GM12892 (cell line): ENCODE measurements at regions not wholly inside any gene's neighbourhood (a gene's known extent, or its start where the extent isn't known, plus 50 kb on each side); places are given as distances from the start of the nearest gene placed in this dataset.

Experiments
- DNase-seq: peaks from one replicate; pipeline ENCODE4 v3.0.0; 2011; ENCODE audit not compliant: insufficient read length
- FAIRE-seq: peaks from 2 replicates; lab custom pipeline; 2011; peaks lifted over from hg19 to GRCh38; lab: Jason Lieb, UNC
- POLR2A ChIP-seq: IDR thresholded peaks from 2 replicates; pipeline ENCODE4 v1.6.1; 2011; ENCODE audit warnings: low read depth, low read length, control low read depth
- POLR2AphosphoS5 ChIP-seq: IDR thresholded peaks from 2 replicates; pipeline ENCODE4 v1.6.1; 2011; ENCODE audit warnings: low read depth, low read length, control low read depth
- TAF1 ChIP-seq: IDR thresholded peaks from 2 replicates; pipeline ENCODE4 v1.6.1; 2011; ENCODE audit warnings: low read depth, mild to moderate bottlenecking, control low read depth, low read length, borderline replicate concordance

DNA sequence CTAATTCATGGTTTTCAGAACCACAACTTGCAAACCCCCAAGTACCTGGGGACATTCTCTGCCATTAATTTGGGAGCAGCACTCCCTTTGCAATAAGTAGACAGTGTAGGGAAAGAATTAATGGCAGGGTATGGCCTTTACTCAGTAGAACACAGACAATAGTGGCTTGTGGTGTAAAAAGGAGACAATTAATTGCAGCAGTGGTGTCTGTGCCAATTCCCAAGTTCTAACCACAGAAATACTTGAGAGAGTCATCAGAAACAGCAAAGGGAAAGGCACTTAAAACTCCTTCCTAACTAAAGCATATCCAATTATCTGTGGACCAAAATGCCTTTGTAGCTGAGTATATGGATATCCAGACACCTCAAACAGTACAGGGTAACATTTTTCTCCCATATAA is 257.6 kb upstream of the POU3F2 start:
- no peak for FAIRE-seq

DNA sequence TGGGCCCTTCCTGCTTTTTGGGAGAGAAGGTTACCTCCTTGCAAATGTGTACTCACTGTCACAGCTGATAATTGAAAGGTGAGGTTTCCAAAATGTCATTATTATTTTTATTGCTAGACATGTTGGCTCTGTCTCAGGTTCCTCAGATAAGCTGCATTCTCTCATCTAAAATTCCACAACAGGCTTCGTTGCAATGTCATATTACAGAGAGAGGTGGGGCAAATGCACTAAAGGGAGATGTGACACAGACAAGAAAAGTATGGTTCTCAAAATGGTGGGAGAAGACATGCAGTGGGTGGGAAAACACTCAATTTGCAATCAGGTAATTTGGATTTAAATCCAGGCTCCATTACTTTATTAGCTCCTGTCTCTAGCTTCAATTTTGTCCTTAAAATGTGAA is 256.4 kb upstream of the POU3F2 start:
- TF ChIP-seq POLR2AphosphoS5 (no peak), POLR2A (no peak)
- FAIRE-seq = no peak

More for the DNA sequence above, 257.6 kb upstream of the POU3F2 start:
- DNase-seq = no peak
- TF ChIP-seq POLR2AphosphoS5 (no peak), TAF1 (no peak), POLR2A (no peak)

DNA sequence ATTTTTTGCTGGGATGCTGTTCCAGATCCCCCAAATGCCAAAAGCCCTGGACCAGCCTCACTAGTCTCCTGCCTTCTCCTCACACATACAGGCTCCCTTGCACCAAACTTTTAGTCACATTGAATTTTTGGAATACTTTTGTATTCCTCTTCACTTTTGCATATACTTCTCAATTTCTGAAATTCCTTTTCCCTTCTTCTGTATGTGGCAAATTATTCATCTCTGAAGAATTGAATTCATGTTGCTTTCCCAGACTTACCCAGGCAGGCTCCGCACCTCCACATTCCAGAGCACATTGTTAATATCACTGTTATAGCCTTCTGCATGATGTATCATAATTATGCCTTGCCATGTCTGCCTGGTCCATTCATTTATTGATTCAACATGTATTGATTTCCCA is 255.3 kb upstream of the POU3F2 start:
- no peak for TF ChIP-seq POLR2AphosphoS5
- no peak for TF ChIP-seq POLR2A
- TF ChIP-seq TAF1 = no peak
- no peak for FAIRE-seq
- no peak for DNase-seq

More for the DNA sequence above, 256.4 kb upstream of the POU3F2 start:
- no peak for DNase-seq

DNA sequence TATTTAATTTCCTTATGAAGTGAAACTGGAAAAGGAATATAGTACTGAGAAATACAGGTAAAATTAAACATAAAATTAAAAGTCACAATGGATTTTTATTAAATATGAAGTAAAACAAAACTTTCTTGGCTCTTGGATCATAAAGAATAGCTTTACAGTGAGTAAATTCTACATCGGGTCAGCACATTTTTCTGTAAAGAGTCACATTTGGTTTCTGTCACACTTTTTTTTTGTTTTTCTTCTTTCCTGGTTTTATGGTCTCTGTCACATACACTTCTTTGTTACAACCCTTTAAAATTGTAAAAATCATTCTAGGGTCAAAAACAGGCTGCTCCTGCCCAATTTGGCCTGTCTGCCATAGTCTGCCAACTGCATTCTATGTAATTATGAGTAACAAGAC is 254.4 kb upstream of the POU3F2 start:
- DNase-seq (no peak), FAIRE-seq (no peak)
- TF ChIP-seq TAF1 (no peak), POLR2A (no peak), POLR2AphosphoS5 (no peak)

DNA sequence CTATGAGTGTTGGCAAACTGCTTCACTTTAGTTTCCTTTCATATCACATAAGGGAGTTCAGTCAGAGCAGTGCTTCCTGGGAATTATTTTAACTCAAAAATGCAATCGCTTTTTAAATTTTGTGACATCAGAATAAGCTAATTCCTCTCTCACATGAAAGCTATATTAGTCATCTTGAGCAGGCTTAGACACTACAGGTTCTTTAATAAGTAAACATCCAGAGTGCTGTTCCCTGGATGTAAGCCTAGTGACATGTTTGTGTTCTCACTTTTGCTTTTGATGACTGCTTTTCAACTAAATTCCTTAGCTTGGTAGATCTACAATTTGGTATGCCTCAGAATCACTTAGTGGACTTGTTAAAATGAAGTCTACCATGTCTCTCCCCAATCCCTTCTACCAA is 252.7 kb upstream of the POU3F2 start:
- no peak for FAIRE-seq
- TF ChIP-seq TAF1 (no peak), POLR2AphosphoS5 (no peak), POLR2A (no peak)
- DNase-seq = no peak

DNA sequence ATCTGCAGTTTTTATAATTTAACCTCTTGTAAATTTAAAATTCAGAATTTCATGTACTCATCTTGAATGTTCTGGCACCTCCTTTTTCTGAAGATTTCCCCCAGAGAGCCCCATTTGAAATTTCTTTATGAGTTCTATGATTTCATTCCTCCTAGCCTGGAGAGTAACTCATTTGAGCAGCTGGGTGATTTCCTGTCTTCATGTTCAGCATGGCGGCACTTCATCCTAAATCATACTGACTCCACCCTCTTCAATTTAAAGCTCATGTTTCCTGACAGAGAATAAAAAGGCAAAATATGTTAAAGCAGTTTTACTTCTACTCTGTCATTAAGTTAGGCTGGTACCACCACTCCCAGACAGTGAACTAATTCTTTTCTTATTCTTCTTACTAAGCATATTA is 250.9 kb upstream of the POU3F2 start:
- TF ChIP-seq TAF1 (no peak), POLR2AphosphoS5 (no peak), POLR2A (no peak)
- FAIRE-seq (no peak), DNase-seq (no peak)

DNA sequence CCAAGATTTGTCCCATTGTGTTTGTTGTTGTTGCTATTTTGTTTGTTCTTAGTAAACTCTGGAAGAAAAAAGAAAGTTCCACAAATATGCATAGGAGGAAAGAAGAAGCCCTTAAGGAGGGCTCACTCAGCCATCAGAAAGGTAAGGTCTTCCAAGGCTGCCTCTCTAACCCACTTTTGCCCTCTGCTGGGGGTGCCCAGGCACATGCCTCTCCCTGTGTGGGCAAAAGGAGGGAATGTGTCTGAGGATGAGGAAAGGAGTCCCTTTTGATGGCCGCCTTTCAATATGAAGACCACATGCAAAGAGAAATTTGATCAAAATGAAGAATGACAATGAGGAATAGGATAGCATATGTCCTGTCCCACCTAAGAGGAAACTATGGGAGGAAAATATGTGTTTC is 248.2 kb upstream of the POU3F2 start:
- FAIRE-seq (no peak), DNase-seq (no peak)
- TF ChIP-seq TAF1 = no peak
- no peak for TF ChIP-seq POLR2A
- TF ChIP-seq POLR2AphosphoS5 = no peak

DNA sequence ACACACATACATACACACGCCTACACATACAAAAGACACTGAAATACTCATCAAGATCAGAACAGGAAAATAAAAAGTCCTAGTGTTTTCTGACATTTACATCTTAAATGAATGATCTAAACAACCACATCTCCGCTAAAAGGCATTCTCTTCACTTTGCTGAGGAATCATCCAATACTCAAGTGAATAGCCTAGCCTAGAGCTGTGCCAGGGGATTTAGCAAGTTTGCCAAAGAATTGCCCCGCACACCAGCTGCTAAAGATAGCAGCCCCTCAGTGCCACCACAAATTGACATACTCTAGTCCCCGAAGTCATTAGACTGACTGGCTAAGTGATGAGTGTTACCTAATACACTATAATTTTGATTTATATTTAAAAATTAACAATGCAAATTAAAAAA is 246.8 kb upstream of the POU3F2 start:
- TF ChIP-seq TAF1 (no peak), POLR2A (no peak), POLR2AphosphoS5 (no peak)
- FAIRE-seq = no peak
- no peak for DNase-seq

DNA sequence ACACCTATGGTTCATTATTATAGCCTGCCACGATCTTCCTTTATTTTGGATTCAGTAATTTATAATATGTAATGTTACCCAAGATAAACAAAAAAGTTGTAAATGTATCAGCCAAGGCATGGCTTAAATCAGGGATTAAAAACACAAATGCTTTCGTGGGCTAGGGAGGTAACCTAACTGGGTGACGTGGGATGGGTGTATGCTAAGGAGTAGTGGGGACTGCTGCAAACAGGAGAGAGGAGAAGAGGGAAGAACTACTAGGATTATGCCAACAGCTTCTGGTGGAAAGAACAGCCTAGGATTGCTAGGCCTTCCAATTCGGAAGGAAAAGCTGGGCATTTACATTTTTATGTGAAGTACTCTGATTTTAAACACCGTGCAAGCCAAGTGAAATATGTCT is 244.8 kb upstream of the POU3F2 start:
- TF ChIP-seq TAF1 (no peak), POLR2A (no peak)
- no peak for DNase-seq
- FAIRE-seq = no peak

DNA sequence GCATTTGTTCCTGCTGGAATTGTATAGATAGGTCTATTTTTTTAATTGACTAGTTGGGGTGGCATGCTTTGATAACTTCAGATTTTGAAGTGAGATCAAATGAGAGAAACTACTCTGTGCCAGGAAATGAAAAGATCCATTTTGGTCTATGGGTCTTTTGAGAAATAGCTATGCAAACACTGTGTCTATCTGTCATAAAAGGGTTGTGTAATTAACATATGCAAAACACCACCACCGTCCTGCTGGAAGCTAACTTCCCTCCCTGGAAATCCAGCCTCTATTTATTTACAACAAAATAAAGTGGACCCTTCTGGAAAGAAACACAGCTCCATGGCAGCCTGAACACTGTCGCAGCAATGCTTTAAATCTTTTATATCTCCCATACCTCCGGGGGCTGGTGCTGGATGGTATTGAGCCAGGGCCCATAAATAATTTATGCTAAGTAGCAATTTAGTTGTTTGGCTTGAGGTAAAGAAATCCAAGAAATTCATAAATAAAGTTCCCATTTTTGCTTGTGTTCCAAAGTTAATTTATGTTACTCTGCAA is 244.2 kb upstream of the POU3F2 start:
- TF ChIP-seq TAF1 (no peak), POLR2AphosphoS5 (no peak)
- FAIRE-seq (no peak), DNase-seq (no peak)

DNA sequence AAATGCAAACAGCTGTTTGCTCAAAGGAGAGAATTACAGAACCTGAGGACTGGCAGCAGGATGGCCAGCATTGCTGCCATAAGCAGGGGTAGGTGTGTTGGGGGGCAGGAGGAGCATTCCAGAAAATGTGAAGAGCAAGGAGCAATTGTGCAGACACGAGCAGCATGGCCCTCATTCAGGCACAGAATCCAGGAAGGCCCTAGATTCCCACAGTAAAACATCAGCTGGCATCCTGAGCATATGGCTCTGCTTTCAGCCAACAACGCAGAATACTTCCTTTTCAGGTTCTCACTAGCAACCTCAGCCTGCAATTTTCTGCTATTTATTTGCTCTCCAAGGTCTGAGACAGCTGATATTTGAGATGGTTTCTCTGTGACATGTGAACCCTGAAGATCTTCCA is 243.4 kb upstream of the POU3F2 start:
- TF ChIP-seq TAF1 = no peak
- no peak for TF ChIP-seq POLR2A
- TF ChIP-seq POLR2AphosphoS5 = no peak
- no peak for FAIRE-seq
- DNase-seq = no peak

DNA sequence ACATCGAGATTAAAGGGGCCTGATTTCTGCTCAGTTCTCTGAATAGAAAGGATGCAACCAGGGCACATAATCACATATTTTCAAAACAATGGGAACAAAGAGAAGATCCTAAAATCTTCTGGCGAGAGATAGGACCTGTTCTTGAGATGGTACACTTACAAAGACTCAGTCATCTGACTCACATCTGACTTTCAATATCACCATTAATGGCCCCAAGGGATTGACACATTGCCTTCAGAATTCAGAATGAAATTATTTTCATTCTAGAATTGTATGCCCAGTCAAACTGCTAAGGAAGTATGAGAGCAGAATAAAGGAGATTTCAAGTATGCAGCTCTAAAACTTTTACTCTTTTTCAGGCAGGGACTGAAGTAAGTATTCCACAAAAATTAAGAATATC is 240.7 kb upstream of the POU3F2 start:
- no peak for TF ChIP-seq POLR2A
- no peak for TF ChIP-seq TAF1
- no peak for TF ChIP-seq POLR2AphosphoS5
- DNase-seq = no peak
- no peak for FAIRE-seq

DNA sequence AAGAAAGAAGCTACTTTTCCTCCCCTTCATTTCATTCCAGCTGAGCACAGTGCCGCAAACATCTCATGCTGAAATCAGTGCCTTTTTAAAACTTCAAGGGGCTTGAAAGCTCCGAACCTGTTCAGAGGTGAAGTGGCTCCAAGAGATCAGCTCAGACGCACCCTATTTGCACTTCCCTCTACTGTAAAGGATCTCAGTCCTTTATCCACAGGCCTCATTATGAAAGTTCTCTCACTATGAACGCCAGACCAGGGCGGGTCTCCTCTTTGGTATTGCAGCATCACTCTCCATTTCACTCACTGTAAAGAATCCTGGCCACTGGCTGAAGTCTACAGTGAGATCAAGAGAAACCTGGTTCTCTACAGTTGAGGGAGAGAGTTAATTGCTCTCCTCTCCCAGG is 232.7 kb upstream of the POU3F2 start:
- no peak for DNase-seq
- TF ChIP-seq POLR2AphosphoS5 = no peak
- TF ChIP-seq TAF1 = no peak
- TF ChIP-seq POLR2A = no peak
- FAIRE-seq = no peak
